ENCODE measurements at regions not wholly inside any gene's neighbourhood (a gene's known extent, or its start where the extent isn't known, plus 50 kb on each side); places are given as distances from the start of the nearest gene placed in this dataset.

- no TSS peak for BruUV-seq (replicated peaks)
- ChIA-PET POLR2A (ENCODE audit: unreplicated experiment) (interaction anchor here (0.6 kb wide), 1 partner anchor 11 kb away, joined by 3 read pairs; no protein-coding TSS in a partner anchor), CTCF (interaction anchor here (0.6 to 2.0 kb wide), 3 partner anchors 185 to 1131 kb away, joined by 3 to 8 read pairs (median 6); no protein-coding TSS in a partner anchor)
- H3K4me3 ChIP-seq (ENCODE audit: low read length) = peak overlapping the region; percentile 32; the same call in 1 of the 2 replicates
- H3K9ac ChIP-seq (ENCODE audit: low read length) = peak overlapping the region; percentile 18; the same call in 1 of the 2 replicates
- H2AFZ ChIP-seq (ENCODE audit: low read length) = no peak overlapping the region
- no peaks in the 10 kb centered on the region for H3K9me2 ChIP-seq (replicated peaks; ENCODE audit: low read length)
- H3K4me1 ChIP-seq (ENCODE audit: insufficient read depth, low read length) = peaks cover 46% of the 10 kb centered on the region
- peak; percentile 75 for DNase-seq
- peak; percentile 78 for ATAC-seq
- H3K27ac ChIP-seq (ENCODE audit: low read length) = peak overlapping the region; percentile 43
- H4K20me1 ChIP-seq (ENCODE audit: low read length) = no peaks in the 10 kb centered on the region
- intact Hi-C loops (cut with micrococcal nuclease) = loop anchor here (5.0 to 10.0 kb wide), 3 partner anchors 86 to 184 kb away; no protein-coding TSS in a partner anchor
- no peaks in the 10 kb centered on the region for H3K9me3 ChIP-seq (ENCODE audit: low read length)
- H3K79me2 ChIP-seq (ENCODE audit: low read length) = peaks cover 5% of the 10 kb centered on the region; the same call in 1 of the 2 replicates
- H3K36me3 ChIP-seq (ENCODE audit: low read depth, low read length) = no peaks in the 10 kb centered on the region; the same call in 1 of the 2 replicates
- peak overlapping the region; percentile 75 for H3K4me2 ChIP-seq (ENCODE audit: low read length)
- TF ChIP-seq EZH2 (IDR thresholded peaks at IDR 0.05; ENCODE audit: low read length, unreplicated experiment) (no peak), CTCF (conservative IDR thresholded peaks at IDR 0.05; ENCODE audit: low read depth, low read length) (no peak), EZH2phosphoT487 (IDR thresholded peaks at IDR 0.05; ENCODE audit: borderline replicate concordance, low read length) (no peak)
- no peaks in the 10 kb centered on the region for H3K27me3 ChIP-seq (ENCODE audit: low read length)
- no peaks in the 10 kb centered on the region for H3F3A ChIP-seq (ENCODE audit: low read length, unreplicated experiment)
These were observed 195.7 kb downstream of the KLF12 start for GRCh38 chr13:73938372-73939070.

GRCh38 chr13:73937441-73937840 lies 196.8 kb downstream of the KLF12 start:
- BruUV-seq (replicated peaks) = no TSS peak
- H3K9me3 ChIP-seq (ENCODE audit: low read length) = no peaks in the 10 kb centered on the region
- ATAC-seq (no peak), DNase-seq (no peak)
- ChIA-PET POLR2A (ENCODE audit: unreplicated experiment) (no interaction called here), CTCF (interaction anchor here (0.5 to 2.0 kb wide), 2 partner anchors 105 to 349 kb away, joined by 3 to 8 read pairs; no protein-coding TSS in a partner anchor)
- no peak overlapping the region for H3K27ac ChIP-seq (ENCODE audit: low read length)
- intact Hi-C loops (cut with micrococcal nuclease) = loop anchor here (5.0 to 10.0 kb wide), 3 partner anchors 85 to 183 kb away; no protein-coding TSS in a partner anchor
- no peak overlapping the region for H3K4me2 ChIP-seq (ENCODE audit: low read length)
- H3K27me3 ChIP-seq (ENCODE audit: low read length) = no peaks in the 10 kb centered on the region
- no peaks in the 10 kb centered on the region for H3F3A ChIP-seq (ENCODE audit: low read length, unreplicated experiment)
- H3K79me2 ChIP-seq (ENCODE audit: low read length) = peaks cover 5% of the 10 kb centered on the region; the same call in 1 of the 2 replicates
- H3K36me3 ChIP-seq (ENCODE audit: low read depth, low read length) = no peaks in the 10 kb centered on the region
- no peak overlapping the region for H2AFZ ChIP-seq (ENCODE audit: low read length)
- peaks cover 55% of the 10 kb centered on the region for H3K4me1 ChIP-seq (ENCODE audit: insufficient read depth, low read length)
- TF ChIP-seq CTCF (conservative IDR thresholded peaks at IDR 0.05; ENCODE audit: low read depth, low read length) = no peak
- TF ChIP-seq EZH2 (IDR thresholded peaks at IDR 0.05; ENCODE audit: low read length, unreplicated experiment) = no peak
- TF ChIP-seq EZH2phosphoT487 (IDR thresholded peaks at IDR 0.05; ENCODE audit: borderline replicate concordance, low read length) = no peak
- H3K9me2 ChIP-seq (replicated peaks; ENCODE audit: low read length) = no peaks in the 10 kb centered on the region
- no peaks in the 10 kb centered on the region for H4K20me1 ChIP-seq (ENCODE audit: low read length)
- H3K9ac ChIP-seq (ENCODE audit: low read length) = no peak overlapping the region
- H3K4me3 ChIP-seq (ENCODE audit: low read length) = no peak overlapping the region

DNA sequence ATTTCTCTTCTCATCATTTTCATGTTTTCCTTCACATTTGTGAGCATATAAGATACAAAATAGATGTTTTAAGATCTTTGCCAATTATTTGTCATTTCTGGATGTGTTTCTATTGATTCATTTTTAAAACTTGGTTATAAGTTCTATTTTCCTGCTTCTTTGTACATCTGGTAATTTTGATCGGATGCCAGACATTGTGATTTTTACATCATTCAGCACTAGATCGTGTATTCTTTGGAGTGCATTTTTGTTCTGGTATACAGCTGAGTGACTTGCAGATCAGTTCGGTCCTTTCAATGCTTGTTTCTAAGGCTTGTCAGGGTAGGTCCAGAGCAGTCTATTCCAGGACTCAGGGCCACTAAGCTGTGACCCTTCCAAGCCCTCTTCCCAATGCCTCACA lies 198.2 kb downstream of the KLF12 start:
- POLR2A ChIA-PET (ENCODE audit: unreplicated experiment) = no interaction called here
- BruUV-seq (replicated peaks) = no TSS peak
- intact Hi-C loops (cut with micrococcal nuclease) = loop anchor here (5.0 to 10.0 kb wide), 3 partner anchors 84 to 181 kb away; no protein-coding TSS in a partner anchor
- H3K9me3 ChIP-seq (ENCODE audit: low read length) = no peaks in the 10 kb centered on the region
- no peak overlapping the region for H3K27ac ChIP-seq (ENCODE audit: low read length)
- no peaks in the 10 kb centered on the region for H3K36me3 ChIP-seq (ENCODE audit: low read depth, low read length)
- peaks cover 62% of the 10 kb centered on the region for H3K4me1 ChIP-seq (ENCODE audit: insufficient read depth, low read length)
- H2AFZ ChIP-seq (ENCODE audit: low read length) = no peak overlapping the region
- H3K9me2 ChIP-seq (replicated peaks; ENCODE audit: low read length) = no peaks in the 10 kb centered on the region
- ATAC-seq (no peak), DNase-seq (no peak)
- TF ChIP-seq CTCF (conservative IDR thresholded peaks at IDR 0.05; ENCODE audit: low read depth, low read length) = no peak
- TF ChIP-seq EZH2phosphoT487 (IDR thresholded peaks at IDR 0.05; ENCODE audit: borderline replicate concordance, low read length) = no peak
- no peak for TF ChIP-seq EZH2 (IDR thresholded peaks at IDR 0.05; ENCODE audit: low read length, unreplicated experiment)
- no peaks in the 10 kb centered on the region for H3K27me3 ChIP-seq (ENCODE audit: low read length)
- H3F3A ChIP-seq (ENCODE audit: low read length, unreplicated experiment) = no peaks in the 10 kb centered on the region
- H3K79me2 ChIP-seq (ENCODE audit: low read length) = peaks cover 5% of the 10 kb centered on the region; the same call in 1 of the 2 replicates
- no peak overlapping the region for H3K4me2 ChIP-seq (ENCODE audit: low read length)
- H4K20me1 ChIP-seq (ENCODE audit: low read length) = no peaks in the 10 kb centered on the region
- CTCF ChIA-PET = no interaction called here
- no peak overlapping the region for H3K4me3 ChIP-seq (ENCODE audit: low read length)
- no peak overlapping the region for H3K9ac ChIP-seq (ENCODE audit: low read length)

Data from PC-3 (cell line).